HL-60 (cell line): ENCODE measurements at regions not wholly inside any gene's neighbourhood (a gene's known extent, or its start where the extent isn't known, plus 50 kb on each side); places are given as distances from the start of the nearest gene placed in this dataset.

Experiments
- GABPA ChIP-seq: IDR thresholded peaks from 2 replicates; pipeline ENCODE4 v1.6.1; 2012; ENCODE audit warnings: low read depth
- POLR2AphosphoS5 ChIP-seq: IDR thresholded peaks from 2 replicates; pipeline ENCODE4 v1.6.1; 2012; ENCODE audit warnings: low read depth
- TF ChIP-seq, protein P1 (sequence below): IDR thresholded peaks from one replicate; pipeline ENCODE4 v1.5.1; 2011; ENCODE audit warnings: low read length, control low read depth, inconsistent platforms; ENCODE audit not compliant: insufficient read depth
- TF ChIP-seq, protein P2 (sequence below): IDR thresholded peaks from 2 replicates; pipeline ENCODE4 v1.6.1; 2012; ENCODE audit warnings: low read depth; ENCODE audit not compliant: insufficient replicate concordance

DNA sequence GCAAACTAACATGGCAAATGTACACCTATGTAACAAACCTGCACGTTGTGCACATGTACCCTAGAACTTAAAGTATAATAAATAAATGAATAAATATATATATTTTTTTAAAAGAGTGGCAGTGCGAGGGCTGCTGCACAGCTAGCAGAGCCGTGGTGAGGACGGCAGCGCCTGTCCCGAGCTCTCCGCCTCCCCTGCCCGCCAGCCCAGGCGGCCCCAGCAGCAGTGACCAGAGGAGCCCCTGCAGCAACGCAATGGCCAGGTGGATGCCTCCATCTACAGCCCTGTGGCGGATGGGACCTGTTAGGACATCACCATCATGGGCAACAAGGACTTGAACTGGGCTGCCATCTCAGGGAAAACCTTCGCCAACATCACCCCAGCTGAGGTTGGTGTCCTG, 351.9 kb downstream of the FAM72C start:
- TF ChIP-seq, protein P1, sequence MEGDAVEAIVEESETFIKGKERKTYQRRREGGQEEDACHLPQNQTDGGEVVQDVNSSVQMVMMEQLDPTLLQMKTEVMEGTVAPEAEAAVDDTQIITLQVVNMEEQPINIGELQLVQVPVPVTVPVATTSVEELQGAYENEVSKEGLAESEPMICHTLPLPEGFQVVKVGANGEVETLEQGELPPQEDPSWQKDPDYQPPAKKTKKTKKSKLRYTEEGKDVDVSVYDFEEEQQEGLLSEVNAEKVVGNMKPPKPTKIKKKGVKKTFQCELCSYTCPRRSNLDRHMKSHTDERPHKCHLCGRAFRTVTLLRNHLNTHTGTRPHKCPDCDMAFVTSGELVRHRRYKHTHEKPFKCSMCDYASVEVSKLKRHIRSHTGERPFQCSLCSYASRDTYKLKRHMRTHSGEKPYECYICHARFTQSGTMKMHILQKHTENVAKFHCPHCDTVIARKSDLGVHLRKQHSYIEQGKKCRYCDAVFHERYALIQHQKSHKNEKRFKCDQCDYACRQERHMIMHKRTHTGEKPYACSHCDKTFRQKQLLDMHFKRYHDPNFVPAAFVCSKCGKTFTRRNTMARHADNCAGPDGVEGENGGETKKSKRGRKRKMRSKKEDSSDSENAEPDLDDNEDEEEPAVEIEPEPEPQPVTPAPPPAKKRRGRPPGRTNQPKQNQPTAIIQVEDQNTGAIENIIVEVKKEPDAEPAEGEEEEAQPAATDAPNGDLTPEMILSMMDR: no peak
- TF ChIP-seq POLR2AphosphoS5 (no peak), GABPA (no peak)
- TF ChIP-seq, protein P2, sequence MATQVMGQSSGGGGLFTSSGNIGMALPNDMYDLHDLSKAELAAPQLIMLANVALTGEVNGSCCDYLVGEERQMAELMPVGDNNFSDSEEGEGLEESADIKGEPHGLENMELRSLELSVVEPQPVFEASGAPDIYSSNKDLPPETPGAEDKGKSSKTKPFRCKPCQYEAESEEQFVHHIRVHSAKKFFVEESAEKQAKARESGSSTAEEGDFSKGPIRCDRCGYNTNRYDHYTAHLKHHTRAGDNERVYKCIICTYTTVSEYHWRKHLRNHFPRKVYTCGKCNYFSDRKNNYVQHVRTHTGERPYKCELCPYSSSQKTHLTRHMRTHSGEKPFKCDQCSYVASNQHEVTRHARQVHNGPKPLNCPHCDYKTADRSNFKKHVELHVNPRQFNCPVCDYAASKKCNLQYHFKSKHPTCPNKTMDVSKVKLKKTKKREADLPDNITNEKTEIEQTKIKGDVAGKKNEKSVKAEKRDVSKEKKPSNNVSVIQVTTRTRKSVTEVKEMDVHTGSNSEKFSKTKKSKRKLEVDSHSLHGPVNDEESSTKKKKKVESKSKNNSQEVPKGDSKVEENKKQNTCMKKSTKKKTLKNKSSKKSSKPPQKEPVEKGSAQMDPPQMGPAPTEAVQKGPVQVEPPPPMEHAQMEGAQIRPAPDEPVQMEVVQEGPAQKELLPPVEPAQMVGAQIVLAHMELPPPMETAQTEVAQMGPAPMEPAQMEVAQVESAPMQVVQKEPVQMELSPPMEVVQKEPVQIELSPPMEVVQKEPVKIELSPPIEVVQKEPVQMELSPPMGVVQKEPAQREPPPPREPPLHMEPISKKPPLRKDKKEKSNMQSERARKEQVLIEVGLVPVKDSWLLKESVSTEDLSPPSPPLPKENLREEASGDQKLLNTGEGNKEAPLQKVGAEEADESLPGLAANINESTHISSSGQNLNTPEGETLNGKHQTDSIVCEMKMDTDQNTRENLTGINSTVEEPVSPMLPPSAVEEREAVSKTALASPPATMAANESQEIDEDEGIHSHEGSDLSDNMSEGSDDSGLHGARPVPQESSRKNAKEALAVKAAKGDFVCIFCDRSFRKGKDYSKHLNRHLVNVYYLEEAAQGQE: no peak
